Smooth muscle cell of the brain vasculature (primary cell): ENCODE measurements at regions not wholly inside any gene's neighbourhood (a gene's known extent, or its start where the extent isn't known, plus 50 kb on each side); places are given as distances from the start of the nearest gene placed in this dataset.
"Not testable (repeated sequence)": the region's sequence is repeated elsewhere in the genome, so short reads cannot be mapped to it uniquely, and the experiment has no call there.

Source experiments
- DNase-seq: peaks from one replicate; pipeline ENCODE4 v3.0.0-alpha.2; 2012; ENCODE audit warnings: low read depth, low spot score

- DNase-seq: no peak
These were observed 141.1 kb downstream of the NDUFA12 start for GRCh38 chr12:94862421-94862820.

GRCh38 chr12:94856324-94856723, 147.2 kb downstream of the NDUFA12 start:
- no peak for DNase-seq

GRCh38 chr12:94855853-94856252, 147.6 kb downstream of the NDUFA12 start:
- no peak for DNase-seq

- DNase-seq: no peak
These were observed 152.0 kb downstream of the NDUFA12 start for GRCh38 chr12:94851396-94852028.

GRCh38 chr12:94849411-94849976, 154.0 kb downstream of the NDUFA12 start:
- no peak for DNase-seq

GRCh38 chr12:94848966-94849365, 154.5 kb downstream of the NDUFA12 start:
- no peak for DNase-seq

- no peak for DNase-seq
These were observed 158.4 kb downstream of the NDUFA12 start for GRCh38 chr12:94845110-94845509.

- DNase-seq: no peak
These were observed 159.0 kb downstream of the NDUFA12 start for GRCh38 chr12:94844452-94844851.

- DNase-seq: no peak
These were observed 161.4 kb downstream of the NDUFA12 start for GRCh38 chr12:94841904-94842610.

- DNase-seq: no peak
These were observed 162.3 kb downstream of the NDUFA12 start for GRCh38 chr12:94841177-94841576.

- DNase-seq: no peak
These were observed 164.2 kb downstream of the NDUFA12 start for GRCh38 chr12:94839347-94839746.

- not testable (repeated sequence) for DNase-seq
These were observed 166.4 kb downstream of the NDUFA12 start for GRCh38 chr12:94836952-94837670.

- no peak for DNase-seq
These were observed 169.4 kb downstream of the NDUFA12 start for GRCh38 chr12:94834036-94834625.

GRCh38 chr12:94832780-94833681, 170.5 kb downstream of the NDUFA12 start:
- peak; percentile 32 for DNase-seq

GRCh38 chr12:94832105-94832504, 171.4 kb downstream of the NDUFA12 start:
- DNase-seq: no peak

- no peak for DNase-seq
These were observed 172.3 kb downstream of the NDUFA12 start for GRCh38 chr12:94831081-94831751.

GRCh38 chr12:94829552-94829951, 173.9 kb downstream of the NDUFA12 start:
- no peak for DNase-seq

GRCh38 chr12:94819011-94819410, 168.7 kb upstream of the TMCC3 start:
- DNase-seq: no peak

- DNase-seq: no peak
These were observed 167.3 kb upstream of the TMCC3 start for GRCh38 chr12:94817695-94818075.

- DNase-seq: not testable (repeated sequence)
These were observed 166.8 kb upstream of the TMCC3 start for GRCh38 chr12:94817201-94817600.
